CD8-positive, alpha-beta memory T cell (primary cell): ENCODE measurements at regions not wholly inside any gene's neighbourhood (a gene's known extent, or its start where the extent isn't known, plus 50 kb on each side); places are given as distances from the start of the nearest gene placed in this dataset.
A peak's percentile ranks its signal among the peaks of the same experiment; 100 is the strongest.

ENCODE experiments used
- CTCF ChIA-PET: fragments of 350-600 bp; sonication (Branson Sonifier 250); formaldehyde crosslinking; loops from one replicate; lab custom pipeline; 2021; ENCODE audit warnings: antibody characterized with exemption; lab: Charles Lee
- POLR2A ChIA-PET: fragments of 350-600 bp; sonication (Branson Sonifier 250); formaldehyde crosslinking; loops from one replicate; lab custom pipeline; 2021; ENCODE audit warnings: antibody characterized with exemption; lab: Charles Lee
- DNase-seq, 5 donors: peaks; one replicate each; pipeline versions ENCODE4 v3.0.0 to v3.0.0-alpha.2; 2020 to 2022; ENCODE audit warnings: mixed read lengths in 1 of 5
- H3K27ac ChIP-seq: one replicate; pipeline ENCODE4 v1.7.0; 2013; ENCODE audit warnings: low read depth, mild to moderate bottlenecking, low read length, moderate library complexity
- H3K27me3 ChIP-seq: 2 replicates; pipeline ENCODE4 v1.7.0; 2013; ENCODE audit warnings: low read length, mild to moderate bottlenecking; ENCODE audit not compliant: insufficient read depth, poor library complexity, severe bottlenecking
- H3K36me3 ChIP-seq: 2 replicates; pipeline ENCODE4 v1.7.0; 2013; ENCODE audit warnings: mild to moderate bottlenecking, low read length, moderate library complexity; ENCODE audit not compliant: insufficient read depth
- H3K4me1 ChIP-seq: 2 replicates; pipeline ENCODE4 v1.7.0; 2013; ENCODE audit warnings: mild to moderate bottlenecking, low read length, moderate library complexity; ENCODE audit not compliant: insufficient read depth
- H3K4me3 ChIP-seq: 2 replicates; pipeline ENCODE4 v1.7.0; 2013; ENCODE audit warnings: mild to moderate bottlenecking, low read length
- H3K9me3 ChIP-seq: 2 replicates; pipeline ENCODE4 v1.7.0; 2013; ENCODE audit warnings: mild to moderate bottlenecking, low read length
- H3K27ac Mint-ChIP-seq, 8 donors: one replicate each; pipeline ENCODE4 v1.8.0; 2020 to 2021; ENCODE audit warnings: mixed read lengths in 8 of 8, mild to moderate bottlenecking in 6 of 8, inconsistent platforms in 3 of 8, moderate library complexity in 3 of 8
- H3K27me3 Mint-ChIP-seq, 2 donors: one replicate each; pipeline ENCODE4 v1.8.0; 2020 to 2021; ENCODE audit warnings: mixed read lengths in 2 of 2, mild to moderate bottlenecking in 1 of 2, moderate library complexity in 1 of 2
- H3K36me3 Mint-ChIP-seq, 3 donors: one replicate each; pipeline ENCODE4 v1.8.0; 2020 to 2021; ENCODE audit warnings: mixed read lengths in 3 of 3, inconsistent platforms in 1 of 3, mild to moderate bottlenecking in 1 of 3
- H3K4me1 Mint-ChIP-seq, 3 donors: one replicate each; pipeline ENCODE4 v1.8.0; 2020 to 2021; ENCODE audit warnings: mixed read lengths in 3 of 3, inconsistent platforms in 1 of 3, mild to moderate bottlenecking in 1 of 3
- H3K4me3 Mint-ChIP-seq, 7 donors: one replicate each; pipeline ENCODE4 v1.8.0; 2020 to 2021; ENCODE audit warnings: mixed read lengths in 7 of 7, mild to moderate bottlenecking in 6 of 7, moderate library complexity in 4 of 7, inconsistent platforms in 2 of 7
- H3K9me3 Mint-ChIP-seq, 5 donors: one replicate each; pipeline ENCODE4 v1.8.0; 2020 to 2022; ENCODE audit warnings: mixed read lengths in 5 of 5, mild to moderate bottlenecking in 3 of 5, moderate library complexity in 2 of 5, inconsistent platforms in 1 of 5

- Histone ChIP-seq H3K4me3 (no peak overlapping the region), H3K27me3 (no peaks in the 10 kb centered on the region), H3K9me3 (no peaks in the 10 kb centered on the region), H3K27ac (no peak overlapping the region), H3K4me1 (peaks cover 46% of the 10 kb centered on the region), H3K36me3 (no peaks in the 10 kb centered on the region)
- peaks cover 0 to 5% (median 0%) of the 10 kb centered on the region in 3 donors for H3K36me3 Mint-ChIP-seq
- ChIA-PET POLR2A (no interaction called here), CTCF (no interaction called here)
- H3K27me3 Mint-ChIP-seq: no peaks in the 10 kb centered on the region
- peaks cover 57 to 75% (median 63%) of the 10 kb centered on the region in 3 donors for H3K4me1 Mint-ChIP-seq
- peak overlapping the region in 1 of 7 donors; percentile 3 for H3K4me3 Mint-ChIP-seq
- no peak for DNase-seq
- H3K9me3 Mint-ChIP-seq: no peaks in the 10 kb centered on the region
- H3K27ac Mint-ChIP-seq: peak overlapping the region in 2 of 8 donors; percentile 7 to 54
Observed at GRCh38 chr22:25386538-25386884, 167.1 kb downstream of the CRYBB2 start.

GRCh38 chr22:25388415-25388814 is 169.0 kb downstream of the CRYBB2 start:
- DNase-seq: no peak
- Histone ChIP-seq H3K4me1 (peaks cover 46% of the 10 kb centered on the region), H3K27ac (no peak overlapping the region), H3K9me3 (no peaks in the 10 kb centered on the region), H3K4me3 (no peak overlapping the region), H3K27me3 (no peaks in the 10 kb centered on the region), H3K36me3 (no peaks in the 10 kb centered on the region)
- ChIA-PET POLR2A (no interaction called here), CTCF (no interaction called here)
- Mint-ChIP-seq H3K4me3 (peak overlapping the region in 5 of 7 donors; percentile 29 to 74 (median 72)), H3K36me3 (no peaks in the 10 kb centered on the region), H3K9me3 (no peaks in the 10 kb centered on the region), H3K27ac (peak overlapping the region in 3 of 8 donors; percentile 61 to 77 (median 69)), H3K4me1 (peaks cover 53 to 75% (median 54%) of the 10 kb centered on the region in 3 donors), H3K27me3 (no peaks in the 10 kb centered on the region)

GRCh38 chr22:25388866-25389540 is 169.6 kb downstream of the CRYBB2 start:
- Histone ChIP-seq H3K4me3 (no peak overlapping the region), H3K27me3 (no peaks in the 10 kb centered on the region), H3K36me3 (no peaks in the 10 kb centered on the region), H3K9me3 (no peaks in the 10 kb centered on the region), H3K4me1 (peaks cover 46% of the 10 kb centered on the region), H3K27ac (no peak overlapping the region)
- peak overlapping the region in 6 of 7 donors; percentile 29 to 74 (median 54) for H3K4me3 Mint-ChIP-seq
- H3K9me3 Mint-ChIP-seq: no peaks in the 10 kb centered on the region
- peak overlapping the region in 6 of 8 donors; percentile 45 to 87 (median 69) for H3K27ac Mint-ChIP-seq
- no peaks in the 10 kb centered on the region for H3K27me3 Mint-ChIP-seq
- ChIA-PET CTCF (no interaction called here), POLR2A (no interaction called here)
- DNase-seq: peak in 2 of 5 donors; percentile 10 to 28
- peaks cover 50 to 75% (median 54%) of the 10 kb centered on the region in 3 donors for H3K4me1 Mint-ChIP-seq
- H3K36me3 Mint-ChIP-seq: no peaks in the 10 kb centered on the region

- Histone ChIP-seq H3K4me1 (peaks cover 46% of the 10 kb centered on the region), H3K27ac (no peak overlapping the region), H3K9me3 (no peaks in the 10 kb centered on the region), H3K27me3 (no peaks in the 10 kb centered on the region), H3K4me3 (no peak overlapping the region), H3K36me3 (no peaks in the 10 kb centered on the region)
- ChIA-PET CTCF (no interaction called here), POLR2A (no interaction called here)
- Mint-ChIP-seq H3K4me3 (peak overlapping the region in 2 of 7 donors; percentile 53 to 74), H3K36me3 (no peaks in the 10 kb centered on the region), H3K27ac (peak overlapping the region in 2 of 8 donors; percentile 26 to 51), H3K9me3 (no peaks in the 10 kb centered on the region), H3K4me1 (peaks cover 49 to 74% (median 54%) of the 10 kb centered on the region in 3 donors), H3K27me3 (no peaks in the 10 kb centered on the region)
- no peak for DNase-seq
Observed at GRCh38 chr22:25389541-25389919, 170.1 kb downstream of the CRYBB2 start.

DNA sequence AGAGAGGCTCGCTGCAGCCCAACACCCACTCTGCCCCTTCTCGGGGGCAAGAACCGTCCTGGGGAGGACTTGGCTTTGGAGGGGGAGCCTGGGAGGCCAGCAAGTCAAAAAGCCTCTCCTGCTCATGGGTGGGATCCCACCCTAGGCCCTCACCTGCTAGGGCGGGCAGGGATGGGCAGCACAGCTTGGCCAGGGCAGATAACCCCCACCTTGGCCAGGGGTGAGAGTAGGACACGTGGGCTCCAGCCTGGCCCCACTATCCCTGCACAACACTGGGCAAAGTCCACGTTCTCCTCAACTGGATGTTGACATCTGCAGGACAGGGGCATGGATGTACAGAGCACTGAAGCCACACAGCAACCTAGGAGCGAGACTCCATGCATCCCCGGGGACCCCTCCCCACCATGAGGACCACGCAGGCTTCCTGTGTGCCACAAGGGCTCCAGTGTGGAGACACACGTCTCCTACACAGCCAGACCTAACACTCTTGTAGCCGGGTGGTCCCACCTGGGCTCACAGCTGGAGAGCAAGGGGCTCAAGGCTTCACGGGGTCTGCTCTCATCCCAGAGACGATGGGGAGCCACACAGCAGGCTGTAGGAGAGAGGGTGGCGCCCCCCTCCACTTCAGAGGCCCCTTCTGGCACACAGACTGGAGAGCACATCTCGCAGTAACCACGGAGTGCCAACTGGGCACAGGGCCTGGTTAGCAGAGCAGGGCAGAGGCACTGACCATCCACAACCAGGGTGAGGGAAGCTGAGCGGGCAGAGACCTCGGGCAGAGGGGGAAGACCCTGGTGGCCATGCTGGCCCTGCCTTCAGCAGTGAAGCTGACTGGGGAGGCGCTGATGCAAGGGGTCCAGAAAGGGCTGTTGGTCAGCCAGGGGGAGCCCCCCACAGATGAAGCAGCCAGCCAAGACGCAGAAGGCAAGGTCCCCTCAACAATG is 171.1 kb downstream of the CRYBB2 start:
- POLR2A ChIA-PET: no interaction called here
- no peaks in the 10 kb centered on the region for H3K36me3 ChIP-seq
- DNase-seq: no peak
- CTCF ChIA-PET: no interaction called here
- Mint-ChIP-seq H3K27ac (peak overlapping the region in 1 of 8 donors; percentile 74), H3K27me3 (no peaks in the 10 kb centered on the region), H3K9me3 (no peaks in the 10 kb centered on the region), H3K4me1 (peaks cover 44 to 75% (median 52%) of the 10 kb centered on the region in 3 donors), H3K36me3 (no peaks in the 10 kb centered on the region), H3K4me3 (no peak overlapping the region)
- H3K27ac ChIP-seq: no peak overlapping the region
- H3K9me3 ChIP-seq: no peaks in the 10 kb centered on the region
- H3K27me3 ChIP-seq: no peaks in the 10 kb centered on the region
- peaks cover 46% of the 10 kb centered on the region for H3K4me1 ChIP-seq
- no peak overlapping the region for H3K4me3 ChIP-seq

DNA sequence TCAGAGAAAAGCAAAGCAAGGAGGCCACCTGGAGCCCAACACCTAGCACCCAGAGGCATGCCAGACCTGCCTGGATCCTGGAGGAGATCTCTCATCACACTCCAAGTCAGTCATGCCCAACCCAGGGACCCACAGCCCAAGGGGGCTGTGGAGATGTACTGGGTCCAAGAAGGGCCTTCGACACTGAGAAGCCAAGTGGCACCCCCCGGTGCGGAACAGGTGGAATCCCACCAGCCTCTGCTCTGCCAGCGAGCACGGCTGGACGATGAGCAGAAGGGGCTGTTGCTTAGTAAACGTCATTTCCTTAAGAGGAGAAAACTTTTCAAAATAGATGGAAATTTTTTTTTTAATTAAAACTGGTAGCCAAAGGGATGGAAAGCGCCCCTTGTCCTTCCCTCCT is 171.9 kb upstream of the GRK3 start:
- CTCF ChIA-PET: no interaction called here
- Mint-ChIP-seq H3K4me3 (no peak overlapping the region), H3K9me3 (no peaks in the 10 kb centered on the region), H3K27me3 (no peaks in the 10 kb centered on the region), H3K4me1 (peaks cover 41 to 75% (median 44%) of the 10 kb centered on the region in 3 donors), H3K27ac (no peak overlapping the region), H3K36me3 (peaks cover 0 to 2% (median 0%) of the 10 kb centered on the region in 3 donors)
- H3K4me1 ChIP-seq: peaks cover 33% of the 10 kb centered on the region
- H3K36me3 ChIP-seq: no peaks in the 10 kb centered on the region
- POLR2A ChIA-PET: no interaction called here
- no peaks in the 10 kb centered on the region for H3K9me3 ChIP-seq
- H3K4me3 ChIP-seq: no peak overlapping the region
- H3K27ac ChIP-seq: no peak overlapping the region
- H3K27me3 ChIP-seq: no peaks in the 10 kb centered on the region
- DNase-seq: no peak

DNA sequence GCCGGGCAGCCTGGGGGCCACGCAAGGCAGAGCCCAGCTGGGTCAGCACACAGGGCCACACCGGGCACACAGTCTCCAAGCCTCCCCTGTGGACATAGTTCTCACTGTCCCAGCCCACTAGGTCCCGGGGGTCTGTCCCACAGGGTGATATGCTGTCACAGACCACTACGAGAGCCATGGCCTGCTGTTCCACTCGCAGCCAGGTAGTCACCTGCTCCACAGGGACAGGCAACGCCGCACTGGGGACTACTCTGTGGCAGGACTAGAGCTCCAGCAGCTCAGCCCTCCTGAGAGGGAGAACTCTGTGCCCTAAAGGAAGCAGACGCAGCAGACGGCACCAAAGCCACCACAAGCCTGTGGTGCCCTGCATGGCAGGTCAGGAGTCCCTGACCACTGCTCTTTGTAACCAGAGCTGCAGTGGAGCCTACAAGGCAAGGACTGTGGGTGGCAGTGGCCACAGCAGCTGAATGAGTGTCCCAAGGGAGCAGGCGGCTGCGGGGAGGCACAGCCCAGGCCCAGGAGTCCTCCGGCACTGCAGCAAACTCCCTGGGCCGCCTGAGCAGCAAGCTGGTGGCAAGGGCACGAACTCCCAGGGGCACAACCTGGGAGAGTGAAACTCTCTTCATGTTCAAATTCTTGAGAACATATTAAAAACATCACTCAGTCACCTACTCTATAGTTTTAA is 171.2 kb upstream of the GRK3 start:
- Histone ChIP-seq H3K27me3 (no peaks in the 10 kb centered on the region), H3K27ac (no peak overlapping the region), H3K36me3 (no peaks in the 10 kb centered on the region), H3K4me1 (peaks cover 30% of the 10 kb centered on the region), H3K4me3 (no peak overlapping the region), H3K9me3 (no peaks in the 10 kb centered on the region)
- H3K4me3 Mint-ChIP-seq: no peak overlapping the region
- H3K27me3 Mint-ChIP-seq: no peaks in the 10 kb centered on the region
- H3K27ac Mint-ChIP-seq: peak overlapping the region in 1 of 8 donors; percentile 29
- ChIA-PET CTCF (no interaction called here), POLR2A (no interaction called here)
- DNase-seq: no peak
- H3K9me3 Mint-ChIP-seq: no peaks in the 10 kb centered on the region
- H3K36me3 Mint-ChIP-seq: peaks cover 0 to 2% (median 0%) of the 10 kb centered on the region in 3 donors
- peaks cover 37 to 75% (median 39%) of the 10 kb centered on the region in 3 donors for H3K4me1 Mint-ChIP-seq
